ENCODE measurements at regions not wholly inside any gene's neighbourhood (a gene's known extent, or its start where the extent isn't known, plus 50 kb on each side); places are given as distances from the start of the nearest gene placed in this dataset.

GRCh38 chr4:57265831-57266582 lies 155.8 kb upstream of the IGFBP7 start:
- Histone ChIP-seq H3K56ac (ENCODE audit: low read length) (no peak overlapping the region), H2BK15ac (replicated peaks; ENCODE audit: low read depth) (no peak overlapping the region), H4K5ac (ENCODE audit: low read length) (no peak overlapping the region), H3K79me1 (ENCODE audit: low read length) (no peaks in the 10 kb centered on the region), H3K18ac (ENCODE audit: low read length) (no peak overlapping the region), H3K27me3 (ENCODE audit: insufficient read depth, low read length, poor library complexity) (no peaks in the 10 kb centered on the region), H2BK120ac (ENCODE audit: low read depth, low read length) (no peak overlapping the region), H3K79me2 (ENCODE audit: control insufficient read depth, insufficient read depth, low read length) (no peaks in the 10 kb centered on the region), H2AK5ac (ENCODE audit: low read length) (no peak overlapping the region), H3K9ac (ENCODE audit: low read length) (no peak overlapping the region), H3K4me1 (ENCODE audit: control insufficient read depth, low read depth, low read length) (no peaks in the 10 kb centered on the region), H3K4ac (ENCODE audit: low read depth, low read length) (no peak overlapping the region), H3K4me2 (ENCODE audit: low read length) (no peak overlapping the region), H3K4me3 (ENCODE audit: low read length) (no peak overlapping the region), H3K36me3 (ENCODE audit: control insufficient read depth, insufficient read depth, low read length) (no peaks in the 10 kb centered on the region), H4K8ac (ENCODE audit: low read depth, low read length) (no peak overlapping the region), H3K23ac (ENCODE audit: low read length) (no peak overlapping the region), H2BK5ac (ENCODE audit: low read length) (no peak overlapping the region), H3K27ac (ENCODE audit: low read depth, low read length) (no peak overlapping the region)
- WGBS (ENCODE audit: extremely low coverage, insufficient coverage, low lambda C conversion rate): no CpG with 5 or more reads among the region's 6 CpGs
- peak; percentile 74 for DNase-seq

GRCh38 chr4:57254754-57255153 lies 144.6 kb upstream of the IGFBP7 start:
- no peak overlapping the region for H3K18ac ChIP-seq (ENCODE audit: low read length)
- H3K23ac ChIP-seq (ENCODE audit: low read length): no peak overlapping the region
- no peaks in the 10 kb centered on the region for H3K79me2 ChIP-seq (ENCODE audit: control insufficient read depth, insufficient read depth, low read length)
- no peak overlapping the region for H3K4me3 ChIP-seq (ENCODE audit: low read length)
- no peak overlapping the region for H3K9ac ChIP-seq (ENCODE audit: low read length)
- H3K4me1 ChIP-seq (ENCODE audit: control insufficient read depth, low read depth, low read length): no peaks in the 10 kb centered on the region
- no peak overlapping the region for H4K5ac ChIP-seq (ENCODE audit: low read length)
- H3K27ac ChIP-seq (ENCODE audit: low read depth, low read length): no peak overlapping the region
- DNase-seq: no peak
- H3K4ac ChIP-seq (ENCODE audit: low read depth, low read length): no peak overlapping the region
- no peak overlapping the region for H2BK5ac ChIP-seq (ENCODE audit: low read length)
- no peak overlapping the region for H3K4me2 ChIP-seq (ENCODE audit: low read length)
- no peak overlapping the region for H2BK15ac ChIP-seq (replicated peaks; ENCODE audit: low read depth)
- H2BK120ac ChIP-seq (ENCODE audit: low read depth, low read length): no peak overlapping the region
- H3K56ac ChIP-seq (ENCODE audit: low read length): no peak overlapping the region
- no peak overlapping the region for H4K8ac ChIP-seq (ENCODE audit: low read depth, low read length)
- no peaks in the 10 kb centered on the region for H3K79me1 ChIP-seq (ENCODE audit: low read length)
- H3K27me3 ChIP-seq (ENCODE audit: insufficient read depth, low read length, poor library complexity): no peaks in the 10 kb centered on the region
- no peak overlapping the region for H2AK5ac ChIP-seq (ENCODE audit: low read length)
- H3K36me3 ChIP-seq (ENCODE audit: control insufficient read depth, insufficient read depth, low read length): no peaks in the 10 kb centered on the region

DNA sequence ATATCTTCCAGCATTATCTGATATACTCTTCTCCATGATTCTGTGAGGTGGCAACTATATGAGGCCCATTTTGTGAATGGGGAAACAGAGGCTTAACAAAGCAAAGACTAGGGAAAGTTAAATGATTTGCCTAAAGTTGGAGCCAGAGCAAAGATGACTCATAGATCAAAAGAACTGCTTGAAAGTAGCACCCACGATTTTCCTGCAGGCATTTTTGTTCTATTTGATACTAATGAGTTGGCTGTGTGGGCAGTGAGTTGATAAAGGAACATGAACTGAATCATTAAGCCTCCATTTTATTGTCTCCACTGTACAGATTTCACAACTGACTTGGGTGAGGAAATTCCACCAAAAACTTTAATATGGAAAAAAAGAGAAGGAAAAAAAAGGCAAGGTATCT lies 138.9 kb upstream of the IGFBP7 start:
- H3K18ac ChIP-seq (ENCODE audit: low read length): no peak overlapping the region
- H3K4me2 ChIP-seq (ENCODE audit: low read length): no peak overlapping the region
- no peaks in the 10 kb centered on the region for H3K4me1 ChIP-seq (ENCODE audit: control insufficient read depth, low read depth, low read length)
- H3K27ac ChIP-seq (ENCODE audit: low read depth, low read length): no peak overlapping the region
- H3K23ac ChIP-seq (ENCODE audit: low read length): no peak overlapping the region
- H3K79me1 ChIP-seq (ENCODE audit: low read length): no peaks in the 10 kb centered on the region
- no peak overlapping the region for H4K8ac ChIP-seq (ENCODE audit: low read depth, low read length)
- H2BK120ac ChIP-seq (ENCODE audit: low read depth, low read length): no peak overlapping the region
- H3K27me3 ChIP-seq (ENCODE audit: insufficient read depth, low read length, poor library complexity): no peaks in the 10 kb centered on the region
- no CpG with 5 or more reads among the region's 1 CpG for WGBS (ENCODE audit: extremely low coverage, insufficient coverage, low lambda C conversion rate)
- no peak overlapping the region for H2BK15ac ChIP-seq (replicated peaks; ENCODE audit: low read depth)
- H3K4me3 ChIP-seq (ENCODE audit: low read length): no peak overlapping the region
- DNase-seq: no peak
- no peaks in the 10 kb centered on the region for H3K36me3 ChIP-seq (ENCODE audit: control insufficient read depth, insufficient read depth, low read length)
- no peak overlapping the region for H4K5ac ChIP-seq (ENCODE audit: low read length)
- no peak overlapping the region for H2AK5ac ChIP-seq (ENCODE audit: low read length)
- H3K9ac ChIP-seq (ENCODE audit: low read length): no peak overlapping the region
- no peak overlapping the region for H2BK5ac ChIP-seq (ENCODE audit: low read length)
- H3K79me2 ChIP-seq (ENCODE audit: control insufficient read depth, insufficient read depth, low read length): no peaks in the 10 kb centered on the region
- H3K56ac ChIP-seq (ENCODE audit: low read length): no peak overlapping the region
- no peak overlapping the region for H3K4ac ChIP-seq (ENCODE audit: low read depth, low read length)

DNA sequence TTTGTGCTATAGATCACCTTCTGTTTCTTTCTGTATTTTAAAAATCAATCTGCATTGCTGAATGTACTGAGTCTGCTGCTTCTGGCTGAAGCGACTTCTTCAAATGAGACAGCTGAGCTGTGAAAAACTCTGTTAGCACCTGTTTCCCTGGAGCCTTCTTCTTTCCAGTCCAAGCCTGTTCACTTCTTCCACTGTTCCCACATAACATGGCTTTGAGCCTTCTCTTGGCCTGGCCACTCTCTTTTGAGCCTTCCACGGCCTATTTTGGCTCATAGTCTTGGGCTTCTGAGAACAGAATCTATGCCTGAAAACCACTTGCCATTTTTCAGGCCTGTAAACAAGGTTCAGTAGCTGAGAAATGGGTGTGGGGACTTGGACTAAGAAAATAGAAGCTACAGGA lies 132.9 kb upstream of the IGFBP7 start:
- Histone ChIP-seq H3K56ac (ENCODE audit: low read length) (no peak overlapping the region), H3K23ac (ENCODE audit: low read length) (no peak overlapping the region)

GRCh38 chr4:57234252-57234775 lies 124.1 kb upstream of the IGFBP7 start:
- no peak overlapping the region for H3K4me3 ChIP-seq (ENCODE audit: low read length)
- no peaks in the 10 kb centered on the region for H3K27me3 ChIP-seq (ENCODE audit: insufficient read depth, low read length, poor library complexity)
- no peak overlapping the region for H4K5ac ChIP-seq (ENCODE audit: low read length)
- no peaks in the 10 kb centered on the region for H3K36me3 ChIP-seq (ENCODE audit: control insufficient read depth, insufficient read depth, low read length)
- no peak overlapping the region for H3K27ac ChIP-seq (ENCODE audit: low read depth, low read length)
- no peaks in the 10 kb centered on the region for H3K79me1 ChIP-seq (ENCODE audit: low read length)
- H2AK5ac ChIP-seq (ENCODE audit: low read length): no peak overlapping the region
- no peak overlapping the region for H3K56ac ChIP-seq (ENCODE audit: low read length)
- H4K8ac ChIP-seq (ENCODE audit: low read depth, low read length): no peak overlapping the region
- no peak overlapping the region for H3K4me2 ChIP-seq (ENCODE audit: low read length)
- WGBS (ENCODE audit: extremely low coverage, insufficient coverage, low lambda C conversion rate): no CpG with 5 or more reads among the region's 12 CpGs
- H3K4ac ChIP-seq (ENCODE audit: low read depth, low read length): no peak overlapping the region
- H3K79me2 ChIP-seq (ENCODE audit: control insufficient read depth, insufficient read depth, low read length): no peaks in the 10 kb centered on the region
- H2BK5ac ChIP-seq (ENCODE audit: low read length): no peak overlapping the region
- no peak overlapping the region for H2BK120ac ChIP-seq (ENCODE audit: low read depth, low read length)
- H3K18ac ChIP-seq (ENCODE audit: low read length): no peak overlapping the region
- H3K23ac ChIP-seq (ENCODE audit: low read length): no peak overlapping the region
- no peak overlapping the region for H3K9ac ChIP-seq (ENCODE audit: low read length)
- DNase-seq: no peak
- no peak overlapping the region for H2BK15ac ChIP-seq (replicated peaks; ENCODE audit: low read depth)
- peaks cover 6% of the 10 kb centered on the region for H3K4me1 ChIP-seq (ENCODE audit: control insufficient read depth, low read depth, low read length)

More for the DNA sequence above, 132.9 kb upstream of the IGFBP7 start:
- H3K79me2 ChIP-seq (ENCODE audit: control insufficient read depth, insufficient read depth, low read length): no peaks in the 10 kb centered on the region
- no peak overlapping the region for H3K4ac ChIP-seq (ENCODE audit: low read depth, low read length)
- H3K27ac ChIP-seq (ENCODE audit: low read depth, low read length): no peak overlapping the region
- no peaks in the 10 kb centered on the region for H3K4me1 ChIP-seq (ENCODE audit: control insufficient read depth, low read depth, low read length)
- WGBS (ENCODE audit: extremely low coverage, insufficient coverage, low lambda C conversion rate): no CpG with 5 or more reads among the region's 2 CpGs
- H3K79me1 ChIP-seq (ENCODE audit: low read length): no peaks in the 10 kb centered on the region
- no peak overlapping the region for H3K4me2 ChIP-seq (ENCODE audit: low read length)
- H3K18ac ChIP-seq (ENCODE audit: low read length): no peak overlapping the region
- H2AK5ac ChIP-seq (ENCODE audit: low read length): no peak overlapping the region
- H3K9ac ChIP-seq (ENCODE audit: low read length): no peak overlapping the region
- no peak overlapping the region for H2BK120ac ChIP-seq (ENCODE audit: low read depth, low read length)
- H3K36me3 ChIP-seq (ENCODE audit: control insufficient read depth, insufficient read depth, low read length): no peaks in the 10 kb centered on the region
- no peak overlapping the region for H3K4me3 ChIP-seq (ENCODE audit: low read length)
- H3K27me3 ChIP-seq (ENCODE audit: insufficient read depth, low read length, poor library complexity): no peaks in the 10 kb centered on the region
- no peak overlapping the region for H2BK5ac ChIP-seq (ENCODE audit: low read length)
- peak overlapping the region; percentile 89 for H4K8ac ChIP-seq (ENCODE audit: low read depth, low read length)
- H4K5ac ChIP-seq (ENCODE audit: low read length): no peak overlapping the region
- no peak for DNase-seq
- H2BK15ac ChIP-seq (replicated peaks; ENCODE audit: low read depth): no peak overlapping the region

DNA sequence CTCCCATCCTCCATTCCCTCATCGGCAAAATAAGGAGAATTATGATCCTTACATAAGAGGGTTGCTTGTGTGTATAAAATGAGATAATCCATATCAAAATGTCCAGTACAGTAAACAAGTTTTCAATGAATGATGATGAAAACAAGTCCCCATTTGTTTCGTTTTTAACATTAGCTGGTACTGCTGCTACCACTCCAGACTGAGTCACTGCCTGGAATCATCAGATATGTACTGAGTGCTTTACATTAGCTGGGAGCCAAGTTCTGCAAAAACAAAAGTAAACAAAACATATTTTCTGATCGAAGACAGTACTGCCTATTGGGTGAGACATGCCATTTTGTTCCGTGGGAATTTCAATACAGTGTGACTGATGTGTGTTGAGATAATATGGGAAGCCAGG lies 123.2 kb upstream of the IGFBP7 start:
- Histone ChIP-seq H2BK5ac (ENCODE audit: low read length) (no peak overlapping the region), H3K4me1 (ENCODE audit: control insufficient read depth, low read depth, low read length) (peaks cover 6% of the 10 kb centered on the region), H3K79me2 (ENCODE audit: control insufficient read depth, insufficient read depth, low read length) (no peaks in the 10 kb centered on the region), H3K18ac (ENCODE audit: low read length) (no peak overlapping the region), H3K4me3 (ENCODE audit: low read length) (no peak overlapping the region), H3K79me1 (ENCODE audit: low read length) (no peaks in the 10 kb centered on the region), H2BK15ac (replicated peaks; ENCODE audit: low read depth) (no peak overlapping the region), H2AK5ac (ENCODE audit: low read length) (no peak overlapping the region), H4K5ac (ENCODE audit: low read length) (no peak overlapping the region), H3K23ac (ENCODE audit: low read length) (no peak overlapping the region), H3K4ac (ENCODE audit: low read depth, low read length) (no peak overlapping the region), H4K8ac (ENCODE audit: low read depth, low read length) (no peak overlapping the region), H2BK120ac (ENCODE audit: low read depth, low read length) (no peak overlapping the region), H3K36me3 (ENCODE audit: control insufficient read depth, insufficient read depth, low read length) (no peaks in the 10 kb centered on the region), H3K4me2 (ENCODE audit: low read length) (no peak overlapping the region), H3K9ac (ENCODE audit: low read length) (no peak overlapping the region), H3K27me3 (ENCODE audit: insufficient read depth, low read length, poor library complexity) (no peaks in the 10 kb centered on the region), H3K27ac (ENCODE audit: low read depth, low read length) (no peak overlapping the region), H3K56ac (ENCODE audit: low read length) (no peak overlapping the region)
- WGBS (ENCODE audit: extremely low coverage, insufficient coverage, low lambda C conversion rate): no CpG with 5 or more reads among the region's 4 CpGs
- DNase-seq: no peak

Measured in mesendoderm (in vitro differentiated cells).